NCI-H2029 treated with DMSO at 0.1 percent for 48 hours (cell line): ENCODE measurements at regions not wholly inside any gene's neighbourhood (a gene's known extent, or its start where the extent isn't known, plus 50 kb on each side); places are given as distances from the start of the nearest gene placed in this dataset.
"Not testable (repeated sequence)": the region's sequence is repeated elsewhere in the genome, so short reads cannot be mapped to it uniquely, and the experiment has no call there.

Source experiments
- DNase-seq: peaks from one replicate; lab custom pipeline; 2025; lab: John Stamatoyannopoulos, UW

DNA sequence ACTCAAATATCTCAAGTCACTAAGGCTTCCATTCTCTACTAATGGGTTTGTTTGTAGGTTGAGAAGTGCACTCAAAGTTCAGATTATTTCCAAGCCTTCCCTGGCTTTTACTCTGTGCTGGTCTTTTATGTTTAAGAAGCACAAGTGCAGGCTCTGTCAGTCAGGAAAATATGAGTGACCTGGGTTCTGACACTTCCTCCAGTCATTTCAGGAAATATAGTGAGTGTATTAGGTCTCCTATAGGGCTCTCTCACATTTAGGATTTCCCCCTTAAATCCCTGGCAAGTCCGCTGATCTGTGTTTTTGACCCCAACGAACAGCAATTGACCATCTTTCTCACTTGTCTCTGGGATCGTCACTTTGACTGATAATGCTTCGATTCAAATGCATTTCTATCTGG is 210.2 kb downstream of the ARPP21 start:
- no peak for DNase-seq

DNA sequence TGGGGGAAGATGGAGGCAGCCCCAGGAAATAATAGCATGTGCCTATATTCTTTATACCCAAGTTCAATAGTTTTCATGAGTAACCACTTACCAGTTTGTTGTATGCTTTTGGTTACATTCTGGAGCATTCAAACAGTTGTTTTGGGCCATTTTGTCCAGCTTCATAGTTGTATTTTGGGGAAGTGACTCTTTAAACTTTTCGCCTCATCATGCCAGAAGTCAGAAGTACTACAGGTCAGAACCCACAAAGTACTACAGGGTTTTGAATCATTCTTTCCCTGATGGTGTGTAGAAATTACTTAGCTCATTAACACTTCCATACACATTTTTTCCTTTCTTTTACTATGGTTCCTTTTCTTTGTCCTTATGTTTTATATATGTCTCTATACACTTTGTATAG is 210.6 kb downstream of the ARPP21 start:
- no peak for DNase-seq

DNA sequence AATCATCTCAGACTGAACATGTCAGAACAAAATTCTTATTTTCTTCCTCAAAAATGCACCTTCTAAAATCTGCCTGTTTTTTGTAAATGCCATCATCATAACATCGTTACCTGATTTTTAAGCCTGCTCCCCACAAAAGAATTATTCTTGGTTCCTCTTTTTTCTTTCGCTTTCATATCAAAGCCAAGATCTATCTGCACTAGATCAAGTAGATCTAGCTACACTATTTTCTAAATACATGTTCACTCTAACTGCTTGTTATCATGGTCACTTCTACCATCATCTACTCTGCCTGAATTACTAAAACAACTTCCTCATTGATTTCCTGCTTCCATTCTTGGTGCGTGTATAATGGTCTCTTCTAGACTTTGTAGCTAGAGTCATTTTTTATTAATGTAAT is 217.7 kb downstream of the ARPP21 start:
- DNase-seq, result no peak

DNA sequence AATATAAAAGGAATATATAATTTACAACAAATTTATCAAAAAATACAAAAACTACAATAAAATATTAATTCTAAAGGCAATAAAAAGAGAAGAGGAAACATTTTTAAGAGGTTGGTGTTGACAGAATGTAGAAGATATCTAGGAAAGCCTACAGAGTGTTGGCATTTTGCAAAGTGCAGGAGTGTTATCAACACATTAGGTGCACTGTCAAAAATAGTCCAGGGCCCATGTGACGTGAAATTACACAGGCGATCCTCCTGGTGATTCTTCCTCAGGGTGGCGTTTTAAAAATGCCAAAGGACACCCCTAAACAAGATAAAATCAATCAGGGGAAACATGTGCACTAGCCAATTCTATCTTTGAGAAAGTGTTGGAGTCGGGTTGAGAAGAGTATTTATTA is 222.7 kb downstream of the ARPP21 start:
- DNase-seq, result no peak

DNA sequence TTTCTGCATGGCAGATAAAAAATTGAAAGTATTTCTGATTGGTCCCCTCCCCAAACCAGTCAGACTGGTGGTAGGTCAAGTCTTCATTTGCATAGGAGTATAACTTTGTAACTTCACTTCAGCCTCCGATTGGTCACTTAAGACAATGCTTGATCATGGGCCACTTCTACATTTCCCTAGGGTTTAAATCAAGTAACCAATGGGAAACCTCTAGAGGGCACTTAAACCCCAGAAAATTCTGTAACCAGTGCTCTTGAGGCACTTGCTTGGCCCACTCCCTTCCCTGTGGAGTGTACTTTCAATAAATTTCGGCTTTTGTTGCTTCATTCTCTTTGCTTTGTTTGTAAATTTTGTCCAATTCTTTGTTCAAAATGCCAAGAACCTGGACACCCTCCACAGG is 225.5 kb downstream of the ARPP21 start:
- DNase-seq, result no peak

DNA sequence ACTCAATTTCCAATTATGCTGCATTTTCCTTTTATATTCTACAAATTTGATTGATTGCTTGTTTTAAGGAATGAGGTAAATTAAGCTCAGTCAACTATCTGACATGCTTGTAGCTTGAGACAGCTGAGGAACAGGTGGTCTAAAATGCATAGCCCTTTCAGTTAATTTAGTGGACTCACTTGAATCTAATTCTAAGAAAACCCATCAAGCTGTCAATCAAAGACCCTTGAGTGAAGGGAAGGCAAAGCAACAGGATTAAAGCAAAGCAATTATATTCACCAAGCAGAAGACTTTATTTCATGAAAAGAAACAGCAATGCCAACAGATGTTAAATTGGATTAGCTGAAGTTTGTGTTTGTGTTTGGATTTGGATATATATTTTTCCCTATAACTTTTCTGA is 228.5 kb downstream of the ARPP21 start:
- DNase-seq, result no peak

DNA sequence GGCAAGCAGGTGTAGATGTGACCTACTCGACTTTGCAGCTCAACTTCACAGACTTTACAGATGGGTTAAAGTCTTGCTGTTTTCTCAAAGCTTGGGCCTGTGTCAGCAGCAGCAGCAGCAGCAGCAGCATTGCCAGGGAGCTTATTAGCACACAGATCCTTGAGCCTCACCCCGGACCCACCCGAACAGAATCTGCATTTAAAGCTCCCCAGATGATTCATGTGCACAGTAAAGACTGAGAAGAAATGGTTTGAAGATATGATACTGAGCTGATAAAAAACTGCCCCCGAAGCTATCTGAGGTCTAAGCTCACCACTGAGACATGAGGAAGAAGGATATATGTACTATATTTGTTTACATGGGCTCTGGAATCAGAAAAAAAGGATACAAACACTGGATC is 231.7 kb downstream of the ARPP21 start:
- DNase-seq, result no peak

DNA sequence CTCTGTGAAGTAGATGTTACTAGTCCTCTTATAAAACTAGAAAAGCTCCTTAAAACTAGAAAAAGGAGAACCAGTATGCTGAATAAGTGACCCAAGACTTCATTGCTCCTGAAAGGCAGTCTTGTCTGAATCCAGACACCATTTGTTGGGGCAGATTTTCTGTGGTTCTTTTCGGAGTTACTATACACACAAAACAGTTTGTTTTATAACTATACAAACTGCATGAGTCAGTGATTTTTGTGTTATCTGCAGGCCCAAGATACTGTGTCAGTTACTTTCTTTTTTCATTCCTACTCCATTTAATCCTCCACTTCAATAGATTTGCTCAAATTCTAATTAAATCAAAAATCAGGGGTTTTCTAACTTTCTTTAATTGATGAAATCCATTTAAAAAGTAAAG is 244.6 kb downstream of the ARPP21 start:
- DNase-seq, result no peak

DNA sequence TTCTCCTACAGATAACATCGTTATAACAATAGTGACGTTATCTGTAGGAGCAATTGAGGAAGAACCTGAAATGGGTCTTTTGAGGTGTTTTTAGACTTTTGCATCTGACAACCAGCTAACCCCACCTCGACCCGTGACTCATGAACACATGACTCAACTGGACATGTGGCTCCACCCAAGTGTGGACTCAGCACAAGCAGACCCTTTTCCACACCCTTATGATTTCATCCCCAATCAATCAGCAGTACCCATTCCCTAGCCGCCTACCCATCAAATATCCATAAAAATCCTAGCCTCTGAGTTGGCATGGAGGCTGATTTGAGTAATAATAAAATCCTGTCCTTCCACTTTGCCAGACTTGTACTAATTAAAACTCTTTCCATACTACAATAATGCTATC is 255.4 kb downstream of the ARPP21 start:
- DNase-seq, result no peak

DNA sequence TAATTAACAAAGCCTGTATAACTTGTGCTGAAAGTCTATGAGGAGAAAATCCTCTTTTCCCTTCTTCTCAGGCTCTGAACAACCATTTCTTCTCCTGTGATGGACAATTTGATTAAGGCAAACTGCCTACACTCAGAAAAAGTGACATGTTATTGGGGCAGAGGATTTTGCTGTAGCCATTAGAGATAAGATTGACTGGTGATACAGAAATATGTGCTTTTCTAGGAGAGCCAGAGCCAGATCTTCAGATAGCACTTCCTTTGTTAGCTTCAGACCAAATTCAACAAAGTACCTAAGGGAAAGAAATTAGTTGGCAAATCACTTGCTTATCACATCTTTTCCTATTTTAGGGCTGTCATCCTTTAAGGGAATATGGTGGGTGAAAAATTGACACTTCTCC is 259.9 kb downstream of the ARPP21 start:
- no peak for DNase-seq

DNA sequence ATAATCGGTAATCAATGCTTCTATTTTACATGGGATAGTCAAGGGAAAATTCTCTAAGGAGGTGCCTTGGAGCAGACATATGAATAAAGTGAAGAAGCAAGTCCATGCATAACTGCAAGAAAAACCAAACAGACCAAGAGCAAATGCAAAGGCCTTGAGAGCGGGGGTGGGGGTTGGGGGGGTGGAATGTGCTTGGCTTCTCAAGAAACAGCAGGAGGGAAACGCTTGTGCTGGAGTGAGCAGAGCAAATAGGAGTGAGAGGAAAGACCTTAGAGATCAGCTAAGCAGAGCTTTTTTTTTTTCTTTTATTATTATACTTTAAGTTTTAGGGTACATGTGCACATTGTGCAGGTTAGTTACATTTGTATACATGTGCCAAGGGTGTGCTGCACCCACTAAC is 260.8 kb downstream of the ARPP21 start:
- no peak for DNase-seq

DNA sequence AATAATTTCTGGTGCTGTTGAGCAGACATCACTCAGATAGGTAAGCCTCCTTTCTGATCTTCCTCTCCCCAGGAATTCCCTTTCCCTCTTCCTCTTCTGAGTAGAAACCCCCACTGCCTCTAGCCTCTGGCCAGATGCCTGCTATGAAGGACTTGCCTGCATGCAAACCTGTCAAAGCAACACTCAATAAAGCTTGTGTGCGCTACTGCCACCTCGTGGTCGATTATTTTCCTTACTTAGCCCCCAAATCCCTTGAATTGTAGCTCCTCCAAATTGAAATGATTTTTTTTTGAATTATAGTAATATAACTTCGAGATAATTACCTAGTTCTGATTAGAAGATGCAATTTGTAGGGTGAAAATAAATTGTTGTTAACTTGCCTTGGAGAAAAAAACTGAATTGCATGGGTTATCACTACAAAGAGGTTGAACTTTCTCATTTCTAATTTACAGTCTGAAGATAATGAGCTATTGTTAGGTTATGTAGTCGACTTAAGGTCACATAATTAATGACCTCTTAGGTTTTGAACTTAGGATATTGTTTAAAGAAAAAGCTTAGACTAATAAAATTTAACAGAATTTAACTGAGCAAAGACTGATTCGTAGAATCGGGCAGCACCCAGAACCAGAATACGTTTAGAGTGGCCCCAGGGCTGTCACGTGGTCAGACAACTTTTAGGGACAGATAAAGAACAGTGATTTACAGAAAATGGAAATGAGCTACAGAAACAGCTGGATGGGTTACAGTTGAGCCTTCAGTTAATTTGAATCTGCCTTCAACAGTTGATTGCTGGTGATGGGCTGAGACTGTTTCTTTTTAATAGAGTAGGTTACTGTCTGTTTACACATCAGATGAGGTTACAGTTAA is 269.3 kb downstream of the ARPP21 start:
- peak; percentile 87 for DNase-seq

DNA sequence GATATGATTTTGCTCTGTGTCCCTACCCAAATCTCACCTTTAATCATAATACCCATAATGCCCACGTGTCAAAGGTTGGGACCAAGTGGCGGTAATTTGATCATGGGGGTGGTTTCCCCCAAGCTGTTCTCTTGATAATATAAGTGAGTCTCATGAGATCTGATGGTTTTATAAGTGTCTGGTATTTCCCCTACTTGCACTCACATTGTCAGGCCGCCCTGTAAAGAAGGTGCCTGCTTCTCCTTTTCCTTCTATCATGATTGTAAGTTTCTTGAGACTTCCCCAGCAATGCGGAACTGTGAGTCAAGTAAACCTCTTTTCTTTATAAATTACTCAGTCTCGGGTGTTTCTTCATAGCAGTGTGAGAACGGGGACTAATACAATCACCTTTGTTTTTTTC is 279.8 kb downstream of the ARPP21 start:
- no peak for DNase-seq

DNA sequence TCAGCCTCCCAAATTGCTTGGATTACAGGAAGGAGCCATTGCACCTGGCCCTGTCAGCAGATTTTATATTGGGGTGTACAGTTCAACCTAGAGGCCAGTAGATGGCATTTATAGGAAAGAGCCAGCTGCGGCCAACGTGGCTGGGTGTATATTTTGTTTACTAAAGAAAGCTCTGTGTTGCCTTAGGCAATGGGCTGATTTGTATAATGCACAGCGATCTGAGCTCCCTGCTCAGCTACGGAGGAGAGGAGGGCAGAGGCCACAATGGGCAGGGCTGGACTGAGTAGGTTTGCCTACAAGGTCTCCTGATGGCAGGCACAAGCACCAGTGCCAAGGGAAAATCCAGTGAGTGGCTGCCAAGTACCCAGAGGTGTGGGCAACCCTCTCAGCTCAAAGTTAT is 282.4 kb downstream of the ARPP21 start:
- no peak for DNase-seq

DNA sequence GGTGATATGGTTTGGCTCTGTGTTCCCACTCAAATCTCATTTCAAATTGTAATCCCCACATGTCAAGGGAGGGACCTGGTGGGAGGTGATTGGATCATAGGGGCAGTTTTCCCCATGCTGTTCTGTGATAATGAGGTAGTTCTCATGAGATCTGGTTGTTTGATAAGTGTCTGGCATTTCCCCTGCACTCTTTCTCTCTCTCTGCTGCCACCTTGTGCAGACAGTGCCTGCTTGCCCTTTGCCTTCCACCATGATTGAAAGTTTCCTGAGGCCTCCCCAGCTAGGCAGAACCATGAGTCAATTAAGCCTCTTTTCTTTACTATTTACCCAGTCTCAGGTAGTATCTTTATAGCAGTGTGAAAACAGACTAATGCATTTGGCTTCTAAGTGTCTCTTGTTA is 284.7 kb downstream of the ARPP21 start:
- DNase-seq, result not testable (repeated sequence)

DNA sequence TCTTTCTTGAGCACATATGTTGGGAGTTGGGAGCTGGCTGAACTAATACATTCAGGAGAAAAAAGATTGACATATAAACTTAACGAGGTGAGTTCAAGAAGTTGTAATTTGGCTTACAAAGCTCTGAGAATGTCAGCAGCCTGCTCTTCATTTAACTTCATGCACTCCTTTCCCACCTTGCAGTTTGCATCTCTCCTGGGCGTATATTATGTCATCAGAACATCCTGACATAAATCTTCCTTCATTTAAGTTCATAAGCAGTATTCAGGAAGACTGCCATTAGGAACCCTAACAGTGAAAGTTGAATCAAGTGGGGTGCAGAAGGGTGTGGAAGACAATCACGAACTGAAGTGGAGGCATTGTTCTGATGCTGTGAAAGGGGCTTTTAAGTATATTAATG is 288.1 kb downstream of the ARPP21 start:
- no peak for DNase-seq

DNA sequence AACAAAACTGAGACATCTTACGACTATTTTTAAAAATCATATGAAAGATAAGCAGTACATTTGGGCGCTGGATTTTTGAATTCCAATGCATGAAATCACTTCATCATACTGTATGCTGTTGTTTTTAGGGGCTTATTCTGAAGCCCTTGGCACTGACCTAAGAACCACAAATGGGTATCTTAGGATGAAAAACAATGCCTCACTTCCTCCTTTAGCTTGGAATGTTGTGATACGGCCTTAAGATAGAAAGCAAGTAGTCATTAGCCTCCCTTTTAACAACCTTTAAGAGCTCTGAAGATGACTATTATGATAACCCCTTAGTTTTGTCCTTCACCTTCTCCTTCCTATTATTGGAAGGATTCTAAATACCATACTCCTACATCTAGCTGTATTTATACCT is 289.8 kb downstream of the ARPP21 start:
- DNase-seq, result no peak

DNA sequence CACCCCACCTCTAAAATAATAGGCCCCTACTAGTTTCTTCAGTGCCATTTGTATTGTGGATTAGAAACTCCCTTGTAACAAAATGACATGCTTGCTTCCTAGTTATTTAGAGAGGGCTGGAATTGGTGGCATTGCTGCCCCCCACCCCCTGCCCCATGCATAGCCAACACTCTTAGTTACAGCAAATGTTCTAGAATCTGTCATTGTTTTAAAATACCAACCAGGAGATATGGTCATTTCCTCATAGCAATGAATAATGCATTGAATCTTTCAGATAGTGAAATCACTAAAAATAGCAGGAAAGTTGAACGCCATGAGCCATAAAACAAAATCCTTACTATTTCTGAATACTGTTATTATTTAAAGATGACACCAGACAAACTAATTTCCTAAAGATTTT is 292.5 kb downstream of the ARPP21 start:
- DNase-seq, result no peak

DNA sequence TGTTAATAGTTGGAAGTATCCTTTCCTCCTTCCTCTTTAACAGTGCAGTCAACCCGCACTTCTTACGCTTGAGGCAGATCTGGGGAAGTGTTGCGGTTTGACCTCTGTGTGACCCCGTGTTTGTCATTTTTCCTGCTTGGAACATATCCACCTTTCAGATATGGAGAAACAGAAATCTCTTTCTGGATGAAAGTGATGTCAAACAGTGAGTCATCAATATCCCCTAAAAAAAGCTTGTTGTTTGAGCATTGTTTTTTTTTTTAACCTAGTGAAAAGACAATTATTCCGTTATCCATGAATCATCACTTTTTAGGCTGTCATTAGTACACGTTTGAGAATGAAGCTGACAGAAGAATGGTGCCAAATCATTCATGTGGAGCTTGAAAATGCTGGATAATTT is 293.7 kb downstream of the ARPP21 start:
- DNase-seq, result peak; percentile 6

DNA sequence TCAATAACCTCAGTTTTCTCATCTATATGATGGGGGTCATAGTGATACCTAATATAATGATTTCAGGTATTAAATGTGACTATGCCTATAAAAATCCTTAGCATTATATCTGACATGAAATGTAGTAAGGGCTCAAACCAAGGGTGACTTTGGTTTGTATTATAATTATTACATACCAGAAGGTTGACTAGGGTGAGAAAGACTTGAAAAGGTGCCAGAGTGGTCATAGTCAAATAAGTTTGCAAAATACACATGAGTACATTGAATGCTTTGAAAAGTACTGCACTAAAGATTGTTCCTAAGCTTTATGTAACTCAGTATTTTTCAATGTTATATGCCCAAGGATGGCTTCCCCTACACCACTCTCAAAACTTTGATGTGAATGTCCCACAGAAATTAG is 297.2 kb downstream of the ARPP21 start:
- no peak for DNase-seq

DNA sequence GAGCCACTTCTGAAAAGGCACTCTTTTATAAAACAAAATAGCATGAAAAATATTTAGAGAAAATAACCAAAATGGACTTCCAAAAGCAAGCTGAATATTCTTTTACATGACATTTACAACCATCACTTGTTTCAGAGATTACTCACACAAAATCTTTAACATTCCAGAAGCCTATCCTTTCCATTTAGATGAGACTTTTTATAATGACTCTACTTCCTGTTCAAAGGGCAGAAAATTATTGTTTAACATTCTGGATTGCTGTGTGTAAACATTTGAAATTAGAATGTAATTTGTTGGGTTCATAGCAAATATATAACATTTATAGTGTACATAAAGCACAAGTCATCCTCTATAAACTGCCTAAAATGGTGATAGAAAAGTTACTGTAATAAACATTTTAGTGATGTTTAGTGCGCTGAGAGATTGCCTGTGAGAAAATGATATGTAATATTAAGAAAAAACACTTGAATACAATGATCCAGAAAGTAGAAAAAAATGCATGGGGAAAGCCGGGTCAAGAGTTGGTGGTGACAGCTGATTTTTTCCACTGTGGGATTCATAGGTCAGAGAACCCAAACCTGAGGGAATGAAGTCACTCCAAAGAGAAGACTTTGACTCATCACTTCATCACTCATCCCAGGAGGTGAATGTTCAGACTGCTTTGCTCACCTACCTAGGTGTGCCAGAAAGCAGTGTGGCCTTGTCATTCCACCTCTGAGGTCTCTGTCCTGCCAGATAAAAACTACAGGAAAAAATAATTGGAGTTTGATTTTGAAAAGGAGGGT is 305.8 kb downstream of the ARPP21 start:
- DNase-seq, result no peak

DNA sequence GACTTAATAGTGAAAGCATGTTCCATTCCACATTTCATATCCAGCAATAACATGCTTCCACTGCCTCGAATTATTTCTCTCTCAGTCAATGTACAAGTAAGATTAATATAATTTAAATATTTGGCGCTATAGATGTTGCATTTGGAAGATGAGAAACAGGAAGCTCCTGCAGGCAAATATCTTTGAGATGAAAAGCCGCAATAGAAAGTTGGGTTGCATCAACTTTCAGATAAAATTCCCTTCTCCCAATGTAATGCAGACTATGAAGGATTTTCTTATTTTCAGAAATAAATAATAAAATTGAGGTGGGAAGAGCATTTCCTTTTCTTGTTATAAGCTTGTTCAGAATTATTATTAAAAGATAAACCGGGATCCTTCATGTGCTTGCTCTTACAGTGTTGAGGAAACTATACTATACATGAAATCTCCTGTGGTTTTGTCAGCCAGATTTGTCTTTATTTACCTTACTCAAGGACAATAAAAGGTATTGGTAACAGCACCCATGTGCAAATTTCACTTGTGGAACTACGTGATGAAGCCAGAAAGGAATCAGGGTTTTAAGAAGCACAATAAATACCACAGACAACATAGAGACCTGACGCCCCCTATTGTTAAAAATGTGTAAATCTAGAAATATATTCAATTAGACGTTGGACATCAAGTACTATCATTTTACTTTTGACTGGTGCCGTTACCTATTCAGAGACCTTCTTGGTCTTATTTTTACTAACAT is 307.0 kb downstream of the ARPP21 start:
- DNase-seq, result no peak
